ENCODE measurements at regions not wholly inside any gene's neighbourhood (a gene's known extent, or its start where the extent isn't known, plus 50 kb on each side); places are given as distances from the start of the nearest gene placed in this dataset.

DNA sequence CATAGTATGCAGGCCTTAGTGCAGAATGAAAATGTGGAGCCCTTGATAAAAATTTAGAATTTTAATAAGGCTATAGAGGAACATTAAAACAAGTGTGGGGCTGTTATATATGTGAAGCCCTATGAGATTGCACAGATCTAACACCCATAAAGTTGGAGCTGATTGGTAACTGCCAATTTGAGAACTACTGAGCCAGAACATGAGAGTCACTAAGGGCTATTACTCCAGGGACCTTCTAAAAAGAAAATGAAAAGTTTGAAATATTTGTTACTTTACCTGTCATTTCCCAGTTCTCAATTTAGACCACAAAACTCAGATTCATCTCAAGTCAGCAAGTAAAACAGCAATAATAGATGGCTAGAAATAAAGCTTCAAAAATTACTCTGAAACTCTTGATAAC is 898.6 kb downstream of the TLE1 start:
- no peak for TF ChIP-seq ARNTL (CRISPR knock-in tag; IDR thresholded peaks at IDR 0.05)
- TF ChIP-seq MEIS1 (CRISPR knock-in tag; IDR thresholded peaks at IDR 0.05; ENCODE audit: borderline replicate concordance) = no peak
